Caco-2 (cell line): ENCODE measurements at regions not wholly inside any gene's neighbourhood (a gene's known extent, or its start where the extent isn't known, plus 50 kb on each side); places are given as distances from the start of the nearest gene placed in this dataset.

Source experiments
- BruUV-seq: library from RNA; stranded (reverse); fragments of 400-500 nt; replicated peaks from 2 replicates; lab custom pipeline; 2021; lab: Mats Ljungman, UMichigan
- CTCF ChIA-PET: fragments of 300-600 bp; sonication (Branson Sonifier 250); formaldehyde crosslinking; loops from one replicate; lab custom pipeline; 2022; ENCODE audit warnings: antibody characterized with exemption; lab: Charles Lee
- POLR2A ChIA-PET: fragments of 300-600 bp; sonication (Branson Sonifier 250); formaldehyde crosslinking; loops from one replicate; lab custom pipeline; 2022; ENCODE audit warnings: antibody characterized with exemption; lab: Charles Lee
- DNase-seq, 2 experiments: peaks; one replicate each; pipeline versions ENCODE4 v3.0.0 to v3.0.0-alpha.2; 2020 to 2022
- H3K27me3 ChIP-seq: replicated peaks from 2 replicates; pipeline ENCODE4 v1.6.0; 2011; ENCODE audit warnings: low read length; ENCODE audit not compliant: control insufficient read depth, insufficient read depth
- H3K36me3 ChIP-seq: 2 replicates; pipeline ENCODE4 v1.5.1; 2011; ENCODE audit warnings: low read length; ENCODE audit not compliant: control insufficient read depth, insufficient read depth
- H3K4me1 ChIP-seq: fragments of 250-450 bp; sonication (Bioruptor Pico); 2 replicates; pipeline ENCODE4 v1.5.1; 2020; ENCODE audit warnings: mild to moderate bottlenecking
- H3K4me3 ChIP-seq: 2 replicates; pipeline ENCODE4 v1.5.1; 2011; ENCODE audit warnings: low read depth, mild to moderate bottlenecking, control low read depth, low read length
- H3K9me3 ChIP-seq: fragments of 250-450 bp; sonication (Bioruptor Pico); 2 replicates; pipeline ENCODE4 v1.5.1; 2020; ENCODE audit warnings: mild to moderate bottlenecking, moderate library complexity
- H3K27ac Mint-ChIP-seq: one replicate; pipeline ENCODE4 v1.8.0; 2022; ENCODE audit warnings: mixed read lengths; ENCODE audit not compliant: unreplicated experiment
- H3K27me3 Mint-ChIP-seq: one replicate; pipeline ENCODE4 v1.8.0; 2022; ENCODE audit warnings: mixed read lengths; ENCODE audit not compliant: insufficient read depth, unreplicated experiment
- H3K36me3 Mint-ChIP-seq: one replicate; pipeline ENCODE4 v1.8.0; 2022; ENCODE audit warnings: mild to moderate bottlenecking, mixed read lengths; ENCODE audit not compliant: insufficient read depth, unreplicated experiment
- H3K4me1 Mint-ChIP-seq: one replicate; pipeline ENCODE4 v1.8.0; 2022; ENCODE audit warnings: low read depth, mixed read lengths; ENCODE audit not compliant: unreplicated experiment
- H3K4me3 Mint-ChIP-seq: one replicate; pipeline ENCODE4 v1.8.0; 2022; ENCODE audit warnings: mild to moderate bottlenecking, moderate library complexity, mixed read lengths; ENCODE audit not compliant: unreplicated experiment
- H3K9me3 Mint-ChIP-seq: one replicate; pipeline ENCODE4 v1.8.0; 2022; ENCODE audit warnings: mixed read lengths; ENCODE audit not compliant: unreplicated experiment
- intact Hi-C: fragments of 100-400 bp; cut with micrococcal nuclease; formaldehyde crosslinking; loops from one replicate; pipeline ENCODE4 v1.10.0; 2022; ENCODE audit not compliant: unreplicated experiment
- TF ChIP-seq, protein P1 (sequence below), 2 experiments: fragments of 200-600 bp in 1 of 2; IDR thresholded peaks; 1 replicate in 1 of 2; 2 replicates in 1 of 2; pipeline versions ENCODE4 v1.5.1 to v1.8.0; 2011 to 2022; ENCODE audit warnings: antibody characterized with exemption in 1 of 2, control low read depth in 1 of 2, inconsistent platforms in 1 of 2, low read depth in 1 of 2, low read length in 1 of 2, mild to moderate bottlenecking in 1 of 2, moderate library complexity in 1 of 2; ENCODE audit not compliant: insufficient read depth in 1 of 2, severe bottlenecking in 1 of 2, unreplicated experiment in 1 of 2

DNA sequence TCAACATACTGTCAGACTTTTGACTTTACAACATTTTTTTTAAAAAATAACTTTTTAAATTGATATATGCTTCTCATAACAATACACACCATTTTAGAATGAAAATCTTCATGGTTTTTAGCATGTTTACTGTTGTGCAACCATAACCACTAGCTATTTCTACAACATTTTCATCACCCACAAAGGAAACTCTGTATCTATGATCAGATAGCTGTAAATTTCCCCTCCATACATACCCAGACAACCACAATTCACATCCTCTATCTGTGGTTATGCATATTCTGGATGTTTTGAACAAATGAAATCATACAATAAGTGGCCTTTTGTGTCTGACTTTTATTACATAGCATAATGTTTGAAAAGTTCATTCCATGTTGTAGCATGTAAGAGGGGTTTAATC lies 1666.0 kb downstream of the EFNB2 start:
- H3K4me1 Mint-ChIP-seq: no peaks in the 10 kb centered on the region
- H3K9me3 Mint-ChIP-seq: no peaks in the 10 kb centered on the region
- no peak for DNase-seq
- Histone ChIP-seq H3K36me3 (no peaks in the 10 kb centered on the region), H3K4me3 (no peak overlapping the region), H3K27me3 (no peaks in the 10 kb centered on the region), H3K4me1 (no peaks in the 10 kb centered on the region), H3K9me3 (no peaks in the 10 kb centered on the region)
- intact Hi-C loops: no loop called here
- BruUV-seq: no TSS peak
- ChIA-PET CTCF (no interaction called here), POLR2A (no interaction called here)
- H3K36me3 Mint-ChIP-seq: no peaks in the 10 kb centered on the region
- no peak overlapping the region for H3K4me3 Mint-ChIP-seq
- no peaks in the 10 kb centered on the region for H3K27me3 Mint-ChIP-seq
- H3K27ac Mint-ChIP-seq: no peak overlapping the region
- TF ChIP-seq, protein P1, sequence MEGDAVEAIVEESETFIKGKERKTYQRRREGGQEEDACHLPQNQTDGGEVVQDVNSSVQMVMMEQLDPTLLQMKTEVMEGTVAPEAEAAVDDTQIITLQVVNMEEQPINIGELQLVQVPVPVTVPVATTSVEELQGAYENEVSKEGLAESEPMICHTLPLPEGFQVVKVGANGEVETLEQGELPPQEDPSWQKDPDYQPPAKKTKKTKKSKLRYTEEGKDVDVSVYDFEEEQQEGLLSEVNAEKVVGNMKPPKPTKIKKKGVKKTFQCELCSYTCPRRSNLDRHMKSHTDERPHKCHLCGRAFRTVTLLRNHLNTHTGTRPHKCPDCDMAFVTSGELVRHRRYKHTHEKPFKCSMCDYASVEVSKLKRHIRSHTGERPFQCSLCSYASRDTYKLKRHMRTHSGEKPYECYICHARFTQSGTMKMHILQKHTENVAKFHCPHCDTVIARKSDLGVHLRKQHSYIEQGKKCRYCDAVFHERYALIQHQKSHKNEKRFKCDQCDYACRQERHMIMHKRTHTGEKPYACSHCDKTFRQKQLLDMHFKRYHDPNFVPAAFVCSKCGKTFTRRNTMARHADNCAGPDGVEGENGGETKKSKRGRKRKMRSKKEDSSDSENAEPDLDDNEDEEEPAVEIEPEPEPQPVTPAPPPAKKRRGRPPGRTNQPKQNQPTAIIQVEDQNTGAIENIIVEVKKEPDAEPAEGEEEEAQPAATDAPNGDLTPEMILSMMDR (IDR thresholded peaks at IDR 0.05; ENCODE audit: insufficient read depth in 1 of 2, low read depth in 1 of 2, low read length in 1 of 2, severe bottlenecking in 1 of 2, unreplicated experiment in 1 of 2): no peak

DNA sequence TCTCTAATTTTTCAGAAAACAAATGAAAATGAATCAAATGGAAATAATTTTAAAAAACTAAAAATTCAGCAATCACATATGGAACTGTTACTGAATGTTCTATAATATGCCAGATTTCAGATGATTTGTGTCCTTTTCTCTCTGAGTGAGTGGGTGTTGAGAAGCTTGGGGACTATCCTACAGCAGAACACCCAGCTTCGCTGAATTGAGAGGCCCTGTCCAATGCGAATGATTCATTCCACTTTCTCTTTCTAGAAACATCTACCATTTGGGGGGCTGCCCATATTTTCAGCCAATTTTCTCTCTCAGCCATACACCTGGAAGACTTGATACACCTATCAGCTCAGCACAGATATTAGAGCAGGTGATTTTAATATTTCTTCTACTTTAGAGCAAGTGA lies 1666.7 kb downstream of the EFNB2 start:
- no peak overlapping the region for H3K4me3 Mint-ChIP-seq
- Histone ChIP-seq H3K27me3 (no peaks in the 10 kb centered on the region), H3K4me3 (no peak overlapping the region), H3K4me1 (no peaks in the 10 kb centered on the region), H3K9me3 (no peaks in the 10 kb centered on the region), H3K36me3 (no peaks in the 10 kb centered on the region)
- CTCF ChIA-PET: no interaction called here
- TF ChIP-seq, protein P1 (IDR thresholded peaks at IDR 0.05; ENCODE audit: insufficient read depth in 1 of 2, low read depth in 1 of 2, low read length in 1 of 2, severe bottlenecking in 1 of 2, unreplicated experiment in 1 of 2): no peak
- no peaks in the 10 kb centered on the region for H3K9me3 Mint-ChIP-seq
- H3K4me1 Mint-ChIP-seq: no peaks in the 10 kb centered on the region
- H3K27ac Mint-ChIP-seq: no peak overlapping the region
- H3K27me3 Mint-ChIP-seq: no peaks in the 10 kb centered on the region
- BruUV-seq: no TSS peak
- no peaks in the 10 kb centered on the region for H3K36me3 Mint-ChIP-seq
- POLR2A ChIA-PET: no interaction called here
- DNase-seq: no peak
- intact Hi-C loops: no loop called here

DNA sequence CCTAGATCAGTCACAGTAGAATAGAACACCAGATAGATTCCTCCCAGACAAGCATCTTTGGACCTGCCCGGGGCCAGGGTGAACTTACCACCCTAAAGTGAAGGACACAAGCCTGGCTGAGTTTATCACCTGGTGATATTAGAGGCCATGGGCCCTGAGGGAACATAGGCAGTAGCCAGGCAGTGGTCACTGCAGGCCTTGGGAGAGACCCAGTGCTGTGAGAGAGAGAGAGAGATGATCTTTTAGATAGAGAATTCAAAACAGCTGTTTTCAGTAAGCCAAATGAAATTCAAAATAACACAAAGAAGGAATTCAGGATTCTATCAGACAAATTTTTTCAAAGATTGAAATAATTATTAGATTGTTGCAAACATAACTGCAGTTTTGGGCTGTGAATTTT lies 1679.9 kb downstream of the EFNB2 start:
- TF ChIP-seq, protein P1 (IDR thresholded peaks at IDR 0.05; ENCODE audit: insufficient read depth in 1 of 2, low read depth in 1 of 2, low read length in 1 of 2, severe bottlenecking in 1 of 2, unreplicated experiment in 1 of 2): no peak
- Mint-ChIP-seq H3K27ac (no peak overlapping the region), H3K36me3 (no peaks in the 10 kb centered on the region), H3K4me1 (no peaks in the 10 kb centered on the region), H3K27me3 (no peaks in the 10 kb centered on the region), H3K4me3 (no peak overlapping the region), H3K9me3 (no peaks in the 10 kb centered on the region)
- Histone ChIP-seq H3K4me1 (no peaks in the 10 kb centered on the region), H3K27me3 (no peaks in the 10 kb centered on the region), H3K4me3 (no peak overlapping the region), H3K9me3 (no peaks in the 10 kb centered on the region), H3K36me3 (no peaks in the 10 kb centered on the region)
- intact Hi-C loops: no loop called here
- BruUV-seq: no TSS peak
- ChIA-PET POLR2A (no interaction called here), CTCF (no interaction called here)
- DNase-seq: no peak
